ENCODE measurements at regions not wholly inside any gene's neighbourhood (a gene's known extent, or its start where the extent isn't known, plus 50 kb on each side); places are given as distances from the start of the nearest gene placed in this dataset.

- no peak for DNase-seq
Measured at GRCh38 chr15:70219256-70219895, 121.7 kb upstream of the TLE3 start.

- no peak for DNase-seq
Measured at GRCh38 chr15:70217226-70218160, 119.8 kb upstream of the TLE3 start.

- no peak for DNase-seq
Measured at GRCh38 chr15:70215951-70216350, 118.2 kb upstream of the TLE3 start.

- no peak for DNase-seq
Measured at GRCh38 chr15:70214941-70215635, 117.4 kb upstream of the TLE3 start.

GRCh38 chr15:70214276-70214675, 116.6 kb upstream of the TLE3 start:
- no peak for DNase-seq

- no peak for DNase-seq
Measured at GRCh38 chr15:70213794-70214193, 116.1 kb upstream of the TLE3 start.

- no peak for DNase-seq
Measured at GRCh38 chr15:70212963-70213315, 115.2 kb upstream of the TLE3 start.

- DNase-seq: no peak
Measured at GRCh38 chr15:70212286-70212962, 114.7 kb upstream of the TLE3 start.

- DNase-seq: no peak
Measured at GRCh38 chr15:70210528-70210927, 112.8 kb upstream of the TLE3 start.

- DNase-seq: no peak
Measured at GRCh38 chr15:70210076-70210475, 112.4 kb upstream of the TLE3 start.

GRCh38 chr15:70209499-70209898, 111.8 kb upstream of the TLE3 start:
- no peak for DNase-seq

- no peak for DNase-seq
Measured at GRCh38 chr15:70208332-70208731, 110.6 kb upstream of the TLE3 start.

GRCh38 chr15:70206668-70207067, 109.0 kb upstream of the TLE3 start:
- no peak for DNase-seq

GRCh38 chr15:70204652-70205051, 106.9 kb upstream of the TLE3 start:
- DNase-seq: no peak

- DNase-seq: no peak
Measured at GRCh38 chr15:70203981-70204560, 106.4 kb upstream of the TLE3 start.

GRCh38 chr15:70202756-70203155, 105.0 kb upstream of the TLE3 start:
- DNase-seq: no peak

GRCh38 chr15:70201425-70201775, 103.7 kb upstream of the TLE3 start:
- DNase-seq: no peak

- peak; percentile 42 for DNase-seq
Measured at GRCh38 chr15:70200511-70201424, 103.1 kb upstream of the TLE3 start.

GRCh38 chr15:70199540-70200410, 102.1 kb upstream of the TLE3 start:
- no peak for DNase-seq

GRCh38 chr15:70199124-70199482, 101.4 kb upstream of the TLE3 start:
- no peak for DNase-seq

Data from right kidney (tissue), 1 donor.